ENCODE measurements at regions not wholly inside any gene's neighbourhood (a gene's known extent, or its start where the extent isn't known, plus 50 kb on each side); places are given as distances from the start of the nearest gene placed in this dataset.

GRCh38 chr5:174996941-174997340, 272.6 kb downstream of the MSX2 start:
- no peaks in the 10 kb centered on the region for H3K36me3 ChIP-seq
- no peak overlapping the region for H3K27ac ChIP-seq
- no peak overlapping the region for H3K4me3 ChIP-seq
- no peaks in the 10 kb centered on the region for H3K27me3 ChIP-seq
- intact Hi-C loops (cut with DNase I; ENCODE audit: low total_unique reads), result no loop called here
- TF ChIP-seq EP300 (IDR thresholded peaks at IDR 0.05), result no peak
- no peak for TF ChIP-seq POLR2A (IDR thresholded peaks at IDR 0.05)
- TF ChIP-seq CTCF (IDR thresholded peaks at IDR 0.05), result no peak
- no peak for TF ChIP-seq POLR2AphosphoS5 (IDR thresholded peaks at IDR 0.05)
- peaks cover 0 to 11% (median 7%) of the 10 kb centered on the region in 4 donors for H3K9me3 ChIP-seq
- 78 to 91% (median 82%) methylated on average over 4 of the region's 4 CpGs for WGBS, 5 donors
- DNase-seq, result no peak
- H3K4me1 ChIP-seq, result peaks cover 0 to 4% (median 3%) of the 10 kb centered on the region in 4 donors

- WGBS, 5 donors, result 78 to 86% (median 81%) methylated on average over 3 of the region's 3 CpGs
- TF ChIP-seq CTCF (IDR thresholded peaks at IDR 0.05), result no peak
- no peak for TF ChIP-seq EP300 (IDR thresholded peaks at IDR 0.05)
- no peak for TF ChIP-seq POLR2AphosphoS5 (IDR thresholded peaks at IDR 0.05)
- TF ChIP-seq POLR2A (IDR thresholded peaks at IDR 0.05), result no peak
- intact Hi-C loops (cut with DNase I; ENCODE audit: low total_unique reads), result no loop called here
These were observed 271.4 kb downstream of the MSX2 start for GRCh38 chr5:174995827-174996226.

GRCh38 chr5:174991847-174992246, 267.5 kb downstream of the MSX2 start:
- DNase-seq, result no peak
- intact Hi-C loops (cut with DNase I; ENCODE audit: low total_unique reads), result no loop called here
- Histone ChIP-seq H3K4me3 (no peak overlapping the region), H3K36me3 (no peaks in the 10 kb centered on the region), H3K4me1 (peaks cover 5 to 19% (median 11%) of the 10 kb centered on the region in 4 donors), H3K27ac (peak overlapping the region in 1 of 5 donors; percentile 5), H3K9me3 (no peaks in the 10 kb centered on the region), H3K27me3 (no peaks in the 10 kb centered on the region)
- TF ChIP-seq POLR2AphosphoS5 (IDR thresholded peaks at IDR 0.05) (no peak), CTCF (IDR thresholded peaks at IDR 0.05) (no peak), EP300 (IDR thresholded peaks at IDR 0.05) (no peak), POLR2A (IDR thresholded peaks at IDR 0.05) (no peak)
- WGBS, 5 donors, result 16 to 46% (median 28%) methylated on average over 4 of the region's 4 CpGs

More at GRCh38 chr5:174995827-174996226, 271.4 kb downstream of the MSX2 start:
- no peak overlapping the region for H3K4me3 ChIP-seq
- H3K36me3 ChIP-seq, result no peaks in the 10 kb centered on the region
- H3K27ac ChIP-seq, result no peak overlapping the region
- peaks cover 3 to 14% (median 8%) of the 10 kb centered on the region in 4 donors for H3K4me1 ChIP-seq
- H3K27me3 ChIP-seq, result no peaks in the 10 kb centered on the region
- peaks cover 0 to 11% (median 7%) of the 10 kb centered on the region in 4 donors for H3K9me3 ChIP-seq
- no peak for DNase-seq

GRCh38 chr5:174990909-174991308, 266.5 kb downstream of the MSX2 start:
- Histone ChIP-seq H3K9me3 (no peaks in the 10 kb centered on the region), H3K36me3 (no peaks in the 10 kb centered on the region), H3K27me3 (no peaks in the 10 kb centered on the region), H3K4me3 (no peak overlapping the region), H3K4me1 (peaks cover 5 to 19% (median 11%) of the 10 kb centered on the region in 4 donors), H3K27ac (no peak overlapping the region)
- intact Hi-C loops (cut with DNase I; ENCODE audit: low total_unique reads), result no loop called here
- no peak for TF ChIP-seq POLR2A (IDR thresholded peaks at IDR 0.05)
- peak in 1 of 3 donors; percentile 20 for TF ChIP-seq POLR2AphosphoS5 (IDR thresholded peaks at IDR 0.05)
- DNase-seq, result peak in 1 of 2 donors; percentile 71
- WGBS, 5 donors, result 28 to 83% (median 42%) methylated on average over 1 of the region's 1 CpG

GRCh38 chr5:174987443-174988012, 263.1 kb downstream of the MSX2 start:
- no peak for DNase-seq
- TF ChIP-seq POLR2AphosphoS5 (IDR thresholded peaks at IDR 0.05) (no peak), POLR2A (IDR thresholded peaks at IDR 0.05) (no peak), CTCF (IDR thresholded peaks at IDR 0.05) (no peak), EP300 (IDR thresholded peaks at IDR 0.05) (no peak)
- peak overlapping the region in 1 of 5 donors; percentile 29 for H3K27ac ChIP-seq
- H3K4me1 ChIP-seq, result peaks cover 5 to 25% (median 11%) of the 10 kb centered on the region in 4 donors
- 71 to 81% (median 75%) methylated on average over 8 of the region's 8 CpGs for WGBS, 5 donors
- no peaks in the 10 kb centered on the region for H3K9me3 ChIP-seq
- H3K36me3 ChIP-seq, result no peaks in the 10 kb centered on the region
- no peaks in the 10 kb centered on the region for H3K27me3 ChIP-seq
- no peak overlapping the region for H3K4me3 ChIP-seq
- intact Hi-C loops (cut with DNase I; ENCODE audit: low total_unique reads), result no loop called here
